ENCODE measurements at regions not wholly inside any gene's neighbourhood (a gene's known extent, or its start where the extent isn't known, plus 50 kb on each side); places are given as distances from the start of the nearest gene placed in this dataset.
"Not testable (repeated sequence)": the region's sequence is repeated elsewhere in the genome, so short reads cannot be mapped to it uniquely, and the experiment has no call there.

DNA sequence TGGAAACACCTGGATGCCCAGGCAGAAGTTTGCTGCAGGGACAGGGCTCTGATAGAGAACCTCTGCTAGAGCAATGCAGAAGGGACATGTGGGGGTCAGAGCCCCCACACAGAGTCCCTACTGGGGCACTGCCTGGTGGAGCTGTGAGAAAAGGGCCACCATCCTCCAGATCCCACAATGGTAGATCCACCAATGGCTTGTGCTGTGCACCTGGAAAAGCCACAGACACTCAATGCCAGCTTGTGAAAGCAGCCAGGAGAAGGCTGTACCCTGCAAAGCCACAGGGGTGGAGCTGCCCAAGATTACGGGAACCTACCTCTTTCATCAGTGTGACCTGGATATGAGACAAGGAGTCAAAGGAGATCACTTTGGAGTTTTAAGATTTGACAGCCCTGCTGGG, 87.1 kb downstream of the BTBD3 start:
- TF ChIP-seq, protein P1, sequence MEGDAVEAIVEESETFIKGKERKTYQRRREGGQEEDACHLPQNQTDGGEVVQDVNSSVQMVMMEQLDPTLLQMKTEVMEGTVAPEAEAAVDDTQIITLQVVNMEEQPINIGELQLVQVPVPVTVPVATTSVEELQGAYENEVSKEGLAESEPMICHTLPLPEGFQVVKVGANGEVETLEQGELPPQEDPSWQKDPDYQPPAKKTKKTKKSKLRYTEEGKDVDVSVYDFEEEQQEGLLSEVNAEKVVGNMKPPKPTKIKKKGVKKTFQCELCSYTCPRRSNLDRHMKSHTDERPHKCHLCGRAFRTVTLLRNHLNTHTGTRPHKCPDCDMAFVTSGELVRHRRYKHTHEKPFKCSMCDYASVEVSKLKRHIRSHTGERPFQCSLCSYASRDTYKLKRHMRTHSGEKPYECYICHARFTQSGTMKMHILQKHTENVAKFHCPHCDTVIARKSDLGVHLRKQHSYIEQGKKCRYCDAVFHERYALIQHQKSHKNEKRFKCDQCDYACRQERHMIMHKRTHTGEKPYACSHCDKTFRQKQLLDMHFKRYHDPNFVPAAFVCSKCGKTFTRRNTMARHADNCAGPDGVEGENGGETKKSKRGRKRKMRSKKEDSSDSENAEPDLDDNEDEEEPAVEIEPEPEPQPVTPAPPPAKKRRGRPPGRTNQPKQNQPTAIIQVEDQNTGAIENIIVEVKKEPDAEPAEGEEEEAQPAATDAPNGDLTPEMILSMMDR (optimal IDR thresholded peaks at IDR 0.05 in 1 of 3, IDR thresholded peaks at IDR 0.05 in 1 of 3, conservative IDR thresholded peaks at IDR 0.05 in 1 of 3; ENCODE audit: extremely low read depth in 1 of 3, insufficient read depth in 2 of 3, low read length in 3 of 3) = not testable (repeated sequence)
- TF ChIP-seq EZH2 (IDR thresholded peaks at IDR 0.05; ENCODE audit: low read length) = not testable (repeated sequence)
